Fibroblast of lung (primary cell): ENCODE measurements at regions not wholly inside any gene's neighbourhood (a gene's known extent, or its start where the extent isn't known, plus 50 kb on each side); places are given as distances from the start of the nearest gene placed in this dataset.

Source experiments
- DNase-seq, 2 donors: peaks; one replicate each; pipeline versions ENCODE4 v3.0.0 to v3.0.0-alpha.2; 2010; ENCODE audit warnings: low read depth in 2 of 2
- H2AFZ ChIP-seq: 2 replicates; pipeline ENCODE4 v1.5.1; 2012; ENCODE audit warnings: low read length, control low read depth, inconsistent platforms
- H3K27ac ChIP-seq: 2 replicates; pipeline ENCODE4 v1.5.1; 2011; ENCODE audit warnings: low read length, control low read depth; ENCODE audit not compliant: insufficient read depth
- H3K27me3 ChIP-seq: 2 replicates; pipeline ENCODE4 v1.5.1; 2011; ENCODE audit warnings: mild to moderate bottlenecking, low read length; ENCODE audit not compliant: control insufficient read depth, insufficient read depth
- H3K36me3 ChIP-seq: 2 replicates; pipeline ENCODE4 v1.5.1; 2011; ENCODE audit warnings: low read length; ENCODE audit not compliant: control insufficient read depth, insufficient read depth
- H3K4me1 ChIP-seq: 2 replicates; pipeline ENCODE4 v1.5.1; 2011; ENCODE audit warnings: low read length; ENCODE audit not compliant: control insufficient read depth, insufficient read depth; ENCODE audit errors: extremely low read depth
- H3K4me2 ChIP-seq: 2 replicates; pipeline ENCODE4 v1.5.1; 2011; ENCODE audit warnings: low read length, control low read depth; ENCODE audit not compliant: insufficient read depth; ENCODE audit errors: extremely low read depth
- H3K4me3 ChIP-seq, 4 experiments: fragments of 200-600 bp in 1 of 4; sonication (generic) in 1 of 4; replicated peaks in 1 of 4; 2 replicates each; pipeline ENCODE4 v1.5.1; 2011 to 2016; ENCODE audit warnings: low read length in 4 of 4, low read depth in 3 of 4, mild to moderate bottlenecking in 3 of 4, control low read depth in 2 of 4, inconsistent platforms in 1 of 4, mixed read lengths in 1 of 4; ENCODE audit not compliant: insufficient read depth in 1 of 4; ENCODE audit errors: control extremely low read depth in 1 of 4
- H3K79me2 ChIP-seq: 2 replicates; pipeline ENCODE4 v1.5.1; 2012; ENCODE audit warnings: mild to moderate bottlenecking, low read length, inconsistent platforms; ENCODE audit not compliant: control insufficient read depth, insufficient read depth
- H3K9ac ChIP-seq: 2 replicates; pipeline ENCODE4 v1.5.1; 2011; ENCODE audit warnings: mild to moderate bottlenecking, low read length, control low read depth; ENCODE audit not compliant: insufficient read depth
- H3K9me3 ChIP-seq: 2 replicates; pipeline ENCODE4 v1.5.1; 2012; ENCODE audit warnings: low read depth, low read length; ENCODE audit not compliant: control insufficient read depth, insufficient read depth
- H4K20me1 ChIP-seq: 2 replicates; pipeline ENCODE4 v1.5.1; 2011; ENCODE audit warnings: low read length; ENCODE audit not compliant: control insufficient read depth, insufficient read depth; ENCODE audit errors: extremely low read depth
- EZH2 ChIP-seq: IDR thresholded peaks from 2 replicates; pipeline ENCODE4 v1.5.1; 2012; ENCODE audit warnings: low read length, control low read depth, mild to moderate bottlenecking; ENCODE audit errors: missing control alignments
- TF ChIP-seq, protein P1 (sequence below), 2 donors: IDR thresholded peaks in 1 of 2; conservative IDR thresholded peaks in 1 of 2; 1 replicate in 1 of 2; 2 replicates in 1 of 2; pipeline ENCODE4 v1.5.1; 2011 to 2012; ENCODE audit warnings: low read length in 2 of 2, control low read depth in 1 of 2, inconsistent platforms in 1 of 2, low read depth in 1 of 2, mild to moderate bottlenecking in 1 of 2

DNA sequence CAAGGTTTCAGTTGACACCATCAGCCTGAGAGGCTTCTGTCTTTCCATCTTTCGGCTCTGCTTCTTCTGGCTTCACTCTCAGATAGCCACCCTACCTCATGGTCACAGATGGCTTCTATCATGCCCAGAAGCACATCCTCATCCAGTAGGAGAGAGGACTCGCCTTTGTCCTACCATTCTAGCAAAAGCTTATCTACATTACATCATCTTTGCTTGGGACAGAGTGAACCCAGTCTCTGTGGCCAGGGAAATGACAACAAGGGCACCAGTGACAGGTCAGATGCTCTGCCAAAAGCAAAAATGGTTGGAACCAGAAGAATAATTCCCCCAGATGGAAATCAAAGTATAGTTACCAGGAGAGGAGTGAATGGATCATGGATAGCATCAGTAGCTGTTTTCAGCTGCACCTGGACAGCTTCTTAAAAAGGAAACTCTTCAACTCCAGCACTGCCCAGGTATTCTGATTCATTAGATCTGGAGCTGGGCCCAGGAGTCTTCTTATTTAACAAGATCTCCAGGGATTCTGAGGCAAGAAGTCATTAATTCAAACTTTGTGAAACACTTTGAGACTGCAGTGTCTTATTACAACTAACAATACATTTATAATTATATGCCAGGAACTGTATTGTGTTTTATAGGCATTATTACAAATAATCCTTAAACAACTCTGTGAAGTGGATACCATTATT, 257.7 kb upstream of the UBE2E3 start:
- no peak overlapping the region for H3K4me2 ChIP-seq
- no peaks in the 10 kb centered on the region for H3K27me3 ChIP-seq
- no peaks in the 10 kb centered on the region for H3K36me3 ChIP-seq
- TF ChIP-seq, protein P1, sequence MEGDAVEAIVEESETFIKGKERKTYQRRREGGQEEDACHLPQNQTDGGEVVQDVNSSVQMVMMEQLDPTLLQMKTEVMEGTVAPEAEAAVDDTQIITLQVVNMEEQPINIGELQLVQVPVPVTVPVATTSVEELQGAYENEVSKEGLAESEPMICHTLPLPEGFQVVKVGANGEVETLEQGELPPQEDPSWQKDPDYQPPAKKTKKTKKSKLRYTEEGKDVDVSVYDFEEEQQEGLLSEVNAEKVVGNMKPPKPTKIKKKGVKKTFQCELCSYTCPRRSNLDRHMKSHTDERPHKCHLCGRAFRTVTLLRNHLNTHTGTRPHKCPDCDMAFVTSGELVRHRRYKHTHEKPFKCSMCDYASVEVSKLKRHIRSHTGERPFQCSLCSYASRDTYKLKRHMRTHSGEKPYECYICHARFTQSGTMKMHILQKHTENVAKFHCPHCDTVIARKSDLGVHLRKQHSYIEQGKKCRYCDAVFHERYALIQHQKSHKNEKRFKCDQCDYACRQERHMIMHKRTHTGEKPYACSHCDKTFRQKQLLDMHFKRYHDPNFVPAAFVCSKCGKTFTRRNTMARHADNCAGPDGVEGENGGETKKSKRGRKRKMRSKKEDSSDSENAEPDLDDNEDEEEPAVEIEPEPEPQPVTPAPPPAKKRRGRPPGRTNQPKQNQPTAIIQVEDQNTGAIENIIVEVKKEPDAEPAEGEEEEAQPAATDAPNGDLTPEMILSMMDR (conservative IDR thresholded peaks at IDR 0.05 in 1 of 2, IDR thresholded peaks at IDR 0.05 in 1 of 2; ENCODE audit: low read depth in 1 of 2, low read length in 2 of 2), result no peak
- no peak for TF ChIP-seq EZH2
- no peak overlapping the region for H3K9ac ChIP-seq
- H3K4me3 ChIP-seq, result no peak overlapping the region
- H3K4me1 ChIP-seq, result peaks cover 6% of the 10 kb centered on the region
- H3K9me3 ChIP-seq, result no peaks in the 10 kb centered on the region
- peak; percentile 62 to 85 for DNase-seq
- H3K27ac ChIP-seq, result no peak overlapping the region
- H2AFZ ChIP-seq, result no peak overlapping the region
- no peaks in the 10 kb centered on the region for H4K20me1 ChIP-seq
- H3K79me2 ChIP-seq, result no peaks in the 10 kb centered on the region

- Histone ChIP-seq H3K9me3 (no peaks in the 10 kb centered on the region), H3K4me1 (peaks cover 6% of the 10 kb centered on the region), H3K9ac (no peak overlapping the region), H3K4me3 (no peak overlapping the region), H3K27ac (no peak overlapping the region), H3K79me2 (no peaks in the 10 kb centered on the region), H2AFZ (no peak overlapping the region), H4K20me1 (no peaks in the 10 kb centered on the region), H3K4me2 (no peak overlapping the region), H3K27me3 (no peaks in the 10 kb centered on the region), H3K36me3 (no peaks in the 10 kb centered on the region)
- TF ChIP-seq, protein P1 (conservative IDR thresholded peaks at IDR 0.05 in 1 of 2, IDR thresholded peaks at IDR 0.05 in 1 of 2; ENCODE audit: low read depth in 1 of 2, low read length in 2 of 2), result no peak
- no peak for TF ChIP-seq EZH2
- no peak for DNase-seq
Observed at GRCh38 chr2:180720829-180721228, 259.6 kb upstream of the UBE2E3 start.

DNA sequence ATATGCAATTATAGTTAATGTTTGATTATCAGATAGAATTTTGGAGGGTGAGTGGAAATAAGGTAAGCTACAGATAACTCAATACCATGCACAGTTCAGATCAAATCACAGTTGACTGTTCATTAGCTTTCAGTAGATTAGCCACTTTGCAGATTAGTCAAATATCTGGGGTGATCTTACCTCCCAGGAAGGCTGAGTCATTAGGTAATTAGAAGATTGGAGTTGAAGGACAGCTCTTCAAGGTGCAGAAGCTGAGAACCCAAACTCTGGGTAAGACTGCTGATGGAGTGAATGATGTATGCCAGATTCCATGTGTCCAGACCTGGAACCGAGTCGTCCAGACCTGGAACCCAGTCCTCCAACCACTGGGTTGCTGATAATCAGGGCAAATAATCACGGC, 262.8 kb upstream of the UBE2E3 start:
- no peaks in the 10 kb centered on the region for H3K36me3 ChIP-seq

More for the DNA sequence above, 262.8 kb upstream of the UBE2E3 start:
- H3K4me3 ChIP-seq, result no peak overlapping the region
- no peaks in the 10 kb centered on the region for H4K20me1 ChIP-seq
- H3K4me1 ChIP-seq, result peaks cover 2% of the 10 kb centered on the region
- no peak overlapping the region for H3K27ac ChIP-seq
- H3K9me3 ChIP-seq, result no peaks in the 10 kb centered on the region
- H3K27me3 ChIP-seq, result no peaks in the 10 kb centered on the region
- H2AFZ ChIP-seq, result no peak overlapping the region
- no peak overlapping the region for H3K9ac ChIP-seq
- DNase-seq, result no peak
- TF ChIP-seq EZH2, result no peak
- TF ChIP-seq, protein P1 (conservative IDR thresholded peaks at IDR 0.05 in 1 of 2, IDR thresholded peaks at IDR 0.05 in 1 of 2; ENCODE audit: low read depth in 1 of 2, low read length in 2 of 2), result no peak
- H3K79me2 ChIP-seq, result no peaks in the 10 kb centered on the region
- no peak overlapping the region for H3K4me2 ChIP-seq
